Hepatocyte (in vitro differentiated cells): ENCODE measurements at regions not wholly inside any gene's neighbourhood (a gene's known extent, or its start where the extent isn't known, plus 50 kb on each side); places are given as distances from the start of the nearest gene placed in this dataset.

Experiments
- EZH2 ChIP-seq: fragments of 200-600 bp; sonication (generic); IDR thresholded peaks from 2 replicates; pipeline ENCODE4 v1.6.1; 2016; ENCODE audit warnings: antibody characterized with exemption, mild to moderate bottlenecking, borderline replicate concordance
- TF ChIP-seq, protein P1 (sequence below): fragments of 200-600 bp; sonication (generic); IDR thresholded peaks from 2 replicates; pipeline ENCODE4 v1.5.1; 2016; ENCODE audit warnings: antibody characterized with exemption, mild to moderate bottlenecking; ENCODE audit not compliant: poor library complexity

DNA sequence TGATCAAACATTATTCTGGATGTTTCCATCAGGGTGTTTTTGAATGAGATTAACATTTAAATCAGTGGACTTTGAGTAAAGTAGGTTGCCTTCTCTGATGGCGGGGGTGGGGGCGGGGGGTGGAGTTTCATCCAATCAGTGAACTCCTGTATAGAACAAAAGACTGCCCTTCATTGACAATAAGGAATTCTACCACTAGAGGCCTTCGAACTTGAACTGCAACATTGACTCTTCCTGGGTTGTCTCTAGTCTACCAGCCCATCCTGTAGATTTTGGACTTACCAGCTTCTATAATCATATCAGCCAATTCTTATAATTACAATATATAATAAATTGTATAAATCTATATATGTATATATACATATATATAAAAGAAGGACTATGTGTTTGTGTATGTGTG is 520.4 kb upstream of the CXADR start:
- TF ChIP-seq, protein P1, sequence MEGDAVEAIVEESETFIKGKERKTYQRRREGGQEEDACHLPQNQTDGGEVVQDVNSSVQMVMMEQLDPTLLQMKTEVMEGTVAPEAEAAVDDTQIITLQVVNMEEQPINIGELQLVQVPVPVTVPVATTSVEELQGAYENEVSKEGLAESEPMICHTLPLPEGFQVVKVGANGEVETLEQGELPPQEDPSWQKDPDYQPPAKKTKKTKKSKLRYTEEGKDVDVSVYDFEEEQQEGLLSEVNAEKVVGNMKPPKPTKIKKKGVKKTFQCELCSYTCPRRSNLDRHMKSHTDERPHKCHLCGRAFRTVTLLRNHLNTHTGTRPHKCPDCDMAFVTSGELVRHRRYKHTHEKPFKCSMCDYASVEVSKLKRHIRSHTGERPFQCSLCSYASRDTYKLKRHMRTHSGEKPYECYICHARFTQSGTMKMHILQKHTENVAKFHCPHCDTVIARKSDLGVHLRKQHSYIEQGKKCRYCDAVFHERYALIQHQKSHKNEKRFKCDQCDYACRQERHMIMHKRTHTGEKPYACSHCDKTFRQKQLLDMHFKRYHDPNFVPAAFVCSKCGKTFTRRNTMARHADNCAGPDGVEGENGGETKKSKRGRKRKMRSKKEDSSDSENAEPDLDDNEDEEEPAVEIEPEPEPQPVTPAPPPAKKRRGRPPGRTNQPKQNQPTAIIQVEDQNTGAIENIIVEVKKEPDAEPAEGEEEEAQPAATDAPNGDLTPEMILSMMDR: no peak
- no peak for TF ChIP-seq EZH2
